ENCODE measurements at regions not wholly inside any gene's neighbourhood (a gene's known extent, or its start where the extent isn't known, plus 50 kb on each side); places are given as distances from the start of the nearest gene placed in this dataset.

- Mint-ChIP-seq H3K4me1 (no peaks in the 10 kb centered on the region), H3K9me3 (no peaks in the 10 kb centered on the region)
Measured at GRCh38 chr7:43004082-43004481, 71.9 kb downstream of the MRPL32 start.

GRCh38 chr7:43006008-43006407, 73.8 kb downstream of the MRPL32 start:
- Mint-ChIP-seq H3K4me3 (no peak overlapping the region), H3K27ac (no peak overlapping the region), H3K4me1 (no peaks in the 10 kb centered on the region), H3K36me3 (ENCODE audit: low read depth) (no peaks in the 10 kb centered on the region), H3K27me3 (ENCODE audit: low read depth) (no peaks in the 10 kb centered on the region), H3K9me3 (no peaks in the 10 kb centered on the region)
- no peak for TF ChIP-seq CTCF (IDR thresholded peaks at IDR 0.05; ENCODE audit: unreplicated experiment in 3 of 3)

More at GRCh38 chr7:43004082-43004481, 71.9 kb downstream of the MRPL32 start:
- H3K4me3 Mint-ChIP-seq: no peak overlapping the region
- no peaks in the 10 kb centered on the region for H3K27me3 Mint-ChIP-seq (ENCODE audit: low read depth)
- no peak for TF ChIP-seq CTCF (IDR thresholded peaks at IDR 0.05; ENCODE audit: unreplicated experiment in 3 of 3)
- no peak overlapping the region for H3K27ac Mint-ChIP-seq
- H3K36me3 Mint-ChIP-seq (ENCODE audit: low read depth): no peaks in the 10 kb centered on the region

GRCh38 chr7:43010061-43010460, 77.9 kb downstream of the MRPL32 start:
- H3K36me3 Mint-ChIP-seq (ENCODE audit: low read depth): no peaks in the 10 kb centered on the region
- no peak for TF ChIP-seq CTCF (IDR thresholded peaks at IDR 0.05; ENCODE audit: unreplicated experiment in 3 of 3)
- no peaks in the 10 kb centered on the region for H3K27me3 Mint-ChIP-seq (ENCODE audit: low read depth)
- H3K4me1 Mint-ChIP-seq: no peaks in the 10 kb centered on the region
- peaks cover 2% of the 10 kb centered on the region for H3K9me3 Mint-ChIP-seq
- no peak overlapping the region for H3K27ac Mint-ChIP-seq
- no peak overlapping the region for H3K4me3 Mint-ChIP-seq

GRCh38 chr7:43011879-43012278, 79.7 kb downstream of the MRPL32 start:
- Mint-ChIP-seq H3K27me3 (ENCODE audit: low read depth) (peaks cover 11% of the 10 kb centered on the region), H3K9me3 (peaks cover 2% of the 10 kb centered on the region), H3K4me1 (no peaks in the 10 kb centered on the region), H3K27ac (no peak overlapping the region), H3K36me3 (ENCODE audit: low read depth) (no peaks in the 10 kb centered on the region), H3K4me3 (no peak overlapping the region)
- TF ChIP-seq CTCF (IDR thresholded peaks at IDR 0.05; ENCODE audit: unreplicated experiment in 3 of 3): no peak

- H3K27ac Mint-ChIP-seq: no peak overlapping the region
- no peaks in the 10 kb centered on the region for H3K36me3 Mint-ChIP-seq (ENCODE audit: low read depth)
- peaks cover 11% of the 10 kb centered on the region for H3K27me3 Mint-ChIP-seq (ENCODE audit: low read depth)
- no peak overlapping the region for H3K4me3 Mint-ChIP-seq
- TF ChIP-seq CTCF (IDR thresholded peaks at IDR 0.05; ENCODE audit: unreplicated experiment in 3 of 3): no peak
- H3K4me1 Mint-ChIP-seq: no peaks in the 10 kb centered on the region
- H3K9me3 Mint-ChIP-seq: peaks cover 2% of the 10 kb centered on the region
Measured at GRCh38 chr7:43014406-43014805, 82.2 kb downstream of the MRPL32 start.

GRCh38 chr7:43015301-43015700, 83.1 kb downstream of the MRPL32 start:
- Mint-ChIP-seq H3K9me3 (peaks cover 2% of the 10 kb centered on the region), H3K4me3 (no peak overlapping the region), H3K27ac (no peak overlapping the region), H3K4me1 (no peaks in the 10 kb centered on the region), H3K27me3 (ENCODE audit: low read depth) (peaks cover 11% of the 10 kb centered on the region), H3K36me3 (ENCODE audit: low read depth) (no peaks in the 10 kb centered on the region)
- no peak for TF ChIP-seq CTCF (IDR thresholded peaks at IDR 0.05; ENCODE audit: unreplicated experiment in 3 of 3)
